Vagina (tissue), 2 donors: ENCODE measurements at regions not wholly inside any gene's neighbourhood (a gene's known extent, or its start where the extent isn't known, plus 50 kb on each side); places are given as distances from the start of the nearest gene placed in this dataset.

Experiments used
- POLR2AphosphoS5 ChIP-seq, 2 donors: sonication (generic); formaldehyde crosslinking; IDR thresholded peaks; one replicate each; pipeline ENCODE4 v1.9.0; 2017; ENCODE audit warnings: antibody characterized with exemption in 2 of 2, mild to moderate bottlenecking in 2 of 2, low read depth in 1 of 2; ENCODE audit not compliant: insufficient read depth in 1 of 2
- TF ChIP-seq, protein P1 (sequence below), 3 experiments: fragments of 450-650 bp in 2 of 3; fragments of 200-600 bp in 1 of 3; sonication (generic) in 1 of 3; IDR thresholded peaks; one replicate each; pipeline ENCODE4 v1.5.1; 2017 to 2019; ENCODE audit warnings: antibody characterized with exemption in 3 of 3, mild to moderate bottlenecking in 2 of 3, moderate library complexity in 2 of 3

DNA sequence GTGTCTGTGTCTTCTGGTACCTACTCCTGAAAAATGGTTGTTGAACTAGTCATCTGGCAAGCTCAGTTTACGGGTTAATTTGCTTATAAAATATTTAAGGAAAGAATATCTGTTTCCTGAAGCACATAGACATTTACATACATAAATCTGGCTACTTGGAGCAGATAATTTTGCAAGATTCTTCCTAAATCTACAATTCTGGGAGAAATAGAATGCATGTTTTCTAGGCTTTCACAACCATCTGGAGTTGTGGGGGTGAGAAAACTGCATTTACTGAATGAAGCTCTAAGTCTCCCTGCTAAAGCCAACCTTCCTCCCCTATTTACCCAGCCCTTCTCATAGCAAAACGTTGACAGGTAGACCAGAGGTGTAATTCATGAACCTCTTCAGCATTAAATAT lies 393.7 kb upstream of the ARGLU1 start:
- TF ChIP-seq, protein P1, sequence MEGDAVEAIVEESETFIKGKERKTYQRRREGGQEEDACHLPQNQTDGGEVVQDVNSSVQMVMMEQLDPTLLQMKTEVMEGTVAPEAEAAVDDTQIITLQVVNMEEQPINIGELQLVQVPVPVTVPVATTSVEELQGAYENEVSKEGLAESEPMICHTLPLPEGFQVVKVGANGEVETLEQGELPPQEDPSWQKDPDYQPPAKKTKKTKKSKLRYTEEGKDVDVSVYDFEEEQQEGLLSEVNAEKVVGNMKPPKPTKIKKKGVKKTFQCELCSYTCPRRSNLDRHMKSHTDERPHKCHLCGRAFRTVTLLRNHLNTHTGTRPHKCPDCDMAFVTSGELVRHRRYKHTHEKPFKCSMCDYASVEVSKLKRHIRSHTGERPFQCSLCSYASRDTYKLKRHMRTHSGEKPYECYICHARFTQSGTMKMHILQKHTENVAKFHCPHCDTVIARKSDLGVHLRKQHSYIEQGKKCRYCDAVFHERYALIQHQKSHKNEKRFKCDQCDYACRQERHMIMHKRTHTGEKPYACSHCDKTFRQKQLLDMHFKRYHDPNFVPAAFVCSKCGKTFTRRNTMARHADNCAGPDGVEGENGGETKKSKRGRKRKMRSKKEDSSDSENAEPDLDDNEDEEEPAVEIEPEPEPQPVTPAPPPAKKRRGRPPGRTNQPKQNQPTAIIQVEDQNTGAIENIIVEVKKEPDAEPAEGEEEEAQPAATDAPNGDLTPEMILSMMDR (IDR thresholded peaks at IDR 0.05) = no peak
- TF ChIP-seq POLR2AphosphoS5 (IDR thresholded peaks at IDR 0.05; ENCODE audit: insufficient read depth in 1 of 2, low read depth in 1 of 2) = no peak
